ENCODE measurements at regions not wholly inside any gene's neighbourhood (a gene's known extent, or its start where the extent isn't known, plus 50 kb on each side); places are given as distances from the start of the nearest gene placed in this dataset.

GRCh38 chr6:159512571-159512970 is 180.5 kb downstream of the SOD2 start:
- TF ChIP-seq POLR2A (IDR thresholded peaks at IDR 0.05), result no peak
- no peak for TF ChIP-seq CTCF (IDR thresholded peaks at IDR 0.05)
